Kidney (tissue), 13 donors: ENCODE measurements at regions not wholly inside any gene's neighbourhood (a gene's known extent, or its start where the extent isn't known, plus 50 kb on each side); places are given as distances from the start of the nearest gene placed in this dataset.
A peak's percentile ranks its signal among the peaks of the same experiment; 100 is the strongest.

Experiments
- DNase-seq, 5 donors: peaks; one replicate each; pipeline ENCODE4 v3.0.0-alpha.2; 2013 to 2020
- FAIRE-seq: peaks from 2 replicates; lab custom pipeline; 2012; peaks lifted over from hg19 to GRCh38; lab: Jason Lieb, UNC
- H3K27ac ChIP-seq, 2 donors: one replicate each; pipeline ENCODE4 v1.7.0; 2013; ENCODE audit warnings: low read depth in 2 of 2, low read length in 2 of 2, inconsistent platforms in 1 of 2
- H3K27me3 ChIP-seq: one replicate; pipeline ENCODE4 v1.7.1; 2013; ENCODE audit warnings: low read length, inconsistent platforms; ENCODE audit not compliant: control insufficient read depth, insufficient read depth
- H3K36me3 ChIP-seq, 3 donors: one replicate each; pipeline versions ENCODE4 v1.7.0 to v1.7.1; 2013; ENCODE audit warnings: low read length in 3 of 3, control low read depth in 1 of 3, inconsistent platforms in 1 of 3; ENCODE audit not compliant: insufficient read depth in 3 of 3, control insufficient read depth in 2 of 3
- H3K4me1 ChIP-seq, 3 donors: one replicate each; pipeline versions ENCODE4 v1.7.0 to v1.7.1; 2013; ENCODE audit warnings: low read length in 3 of 3, inconsistent platforms in 1 of 3, low read depth in 1 of 3; ENCODE audit not compliant: control insufficient read depth in 2 of 3, insufficient read depth in 2 of 3
- H3K4me3 ChIP-seq, 3 donors: one replicate each; pipeline versions ENCODE4 v1.7.0 to v1.8.1; 2013; ENCODE audit warnings: low read length in 3 of 3, control low read depth in 1 of 3, inconsistent platforms in 1 of 3
- H3K9ac ChIP-seq, 3 donors: one replicate each; pipeline versions ENCODE4 v1.7.0 to v1.7.1; 2013; ENCODE audit warnings: low read length in 3 of 3, control low read depth in 1 of 3, inconsistent platforms in 1 of 3
- H3K9me3 ChIP-seq, 3 donors: one replicate each; pipeline versions ENCODE4 v1.7.0 to v1.7.1; 2013; ENCODE audit warnings: low read length in 3 of 3, control low read depth in 1 of 3, inconsistent platforms in 1 of 3; ENCODE audit not compliant: control insufficient read depth in 2 of 3, insufficient read depth in 1 of 3
- intact Hi-C: fragments of 100-400 bp; cut with DNase I; formaldehyde crosslinking; loops from one replicate; pipeline ENCODE4 v1.11.1; 2022
- TF ChIP-seq, protein P1 (sequence below): IDR thresholded peaks from 3 replicates; pipeline ENCODE4 v1.5.1; 2012; ENCODE audit warnings: mild to moderate bottlenecking, moderate library complexity, borderline replicate concordance; ENCODE audit not compliant: insufficient read depth; ENCODE audit errors: extremely low read depth
- donor health status: control.
- donor health status: control.
- donor health status: control.
- donor health status: control.
- donor health status: control.
- donor health status: DM: yes; HTN: yes; CAD: no.
- donor health status: Normal renal cell carcinoma (clear cell type).

DNA sequence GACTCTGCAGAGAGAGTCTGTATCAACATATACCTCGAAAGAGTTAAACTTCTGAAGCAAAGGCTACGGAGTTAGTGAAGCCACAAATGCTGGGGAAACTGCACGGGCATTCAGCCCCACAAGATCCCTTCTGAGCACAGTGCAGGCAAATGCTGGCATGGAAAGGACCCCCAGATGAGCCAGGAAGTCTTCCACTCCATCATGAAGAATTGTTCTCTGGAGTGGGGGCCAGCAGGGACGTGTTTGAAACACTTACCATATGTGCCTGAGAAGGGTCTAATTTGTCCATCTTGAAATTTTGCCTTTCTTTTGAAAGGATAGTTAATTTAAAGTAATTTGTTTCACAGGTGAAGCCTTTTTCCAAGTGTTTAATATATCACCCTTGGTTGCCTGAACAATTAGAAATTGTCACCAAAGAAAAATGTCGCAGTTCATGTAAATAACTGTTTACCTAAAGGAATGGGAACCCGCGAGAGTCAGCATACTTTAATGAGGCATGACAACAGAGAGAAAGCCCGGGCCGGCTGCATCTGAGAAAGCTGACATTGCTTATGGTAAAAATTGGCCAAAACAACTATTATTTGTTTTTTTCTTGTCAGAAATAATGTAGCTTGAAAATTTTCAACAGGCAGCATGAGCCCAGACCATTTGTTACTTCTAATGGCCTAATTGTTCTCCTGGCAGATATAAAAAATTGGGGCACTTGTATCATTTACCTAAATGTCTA lies 287.6 kb upstream of the MGMT start:
- peak in 2 of 5 donors; percentile 24 to 28 for DNase-seq
- H3K4me1 ChIP-seq, result no peaks in the 10 kb centered on the region
- no peak overlapping the region for H3K9ac ChIP-seq
- TF ChIP-seq, protein P1, sequence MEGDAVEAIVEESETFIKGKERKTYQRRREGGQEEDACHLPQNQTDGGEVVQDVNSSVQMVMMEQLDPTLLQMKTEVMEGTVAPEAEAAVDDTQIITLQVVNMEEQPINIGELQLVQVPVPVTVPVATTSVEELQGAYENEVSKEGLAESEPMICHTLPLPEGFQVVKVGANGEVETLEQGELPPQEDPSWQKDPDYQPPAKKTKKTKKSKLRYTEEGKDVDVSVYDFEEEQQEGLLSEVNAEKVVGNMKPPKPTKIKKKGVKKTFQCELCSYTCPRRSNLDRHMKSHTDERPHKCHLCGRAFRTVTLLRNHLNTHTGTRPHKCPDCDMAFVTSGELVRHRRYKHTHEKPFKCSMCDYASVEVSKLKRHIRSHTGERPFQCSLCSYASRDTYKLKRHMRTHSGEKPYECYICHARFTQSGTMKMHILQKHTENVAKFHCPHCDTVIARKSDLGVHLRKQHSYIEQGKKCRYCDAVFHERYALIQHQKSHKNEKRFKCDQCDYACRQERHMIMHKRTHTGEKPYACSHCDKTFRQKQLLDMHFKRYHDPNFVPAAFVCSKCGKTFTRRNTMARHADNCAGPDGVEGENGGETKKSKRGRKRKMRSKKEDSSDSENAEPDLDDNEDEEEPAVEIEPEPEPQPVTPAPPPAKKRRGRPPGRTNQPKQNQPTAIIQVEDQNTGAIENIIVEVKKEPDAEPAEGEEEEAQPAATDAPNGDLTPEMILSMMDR, result no peak
- H3K36me3 ChIP-seq, result no peaks in the 10 kb centered on the region
- FAIRE-seq, result no peak
- H3K27me3 ChIP-seq, result no peaks in the 10 kb centered on the region
- intact Hi-C loops, result no loop called here
- no peak overlapping the region for H3K27ac ChIP-seq
- no peak overlapping the region for H3K4me3 ChIP-seq
- H3K9me3 ChIP-seq, result no peaks in the 10 kb centered on the region

- Histone ChIP-seq H3K9ac (no peak overlapping the region), H3K9me3 (no peaks in the 10 kb centered on the region), H3K27ac (no peak overlapping the region), H3K4me1 (no peaks in the 10 kb centered on the region), H3K4me3 (no peak overlapping the region), H3K36me3 (no peaks in the 10 kb centered on the region), H3K27me3 (no peaks in the 10 kb centered on the region)
- FAIRE-seq (no peak), DNase-seq (no peak)
- TF ChIP-seq, protein P1, result no peak
- intact Hi-C loops, result no loop called here
Observed at GRCh38 chr10:129179972-129180678, 286.9 kb upstream of the MGMT start.

DNA sequence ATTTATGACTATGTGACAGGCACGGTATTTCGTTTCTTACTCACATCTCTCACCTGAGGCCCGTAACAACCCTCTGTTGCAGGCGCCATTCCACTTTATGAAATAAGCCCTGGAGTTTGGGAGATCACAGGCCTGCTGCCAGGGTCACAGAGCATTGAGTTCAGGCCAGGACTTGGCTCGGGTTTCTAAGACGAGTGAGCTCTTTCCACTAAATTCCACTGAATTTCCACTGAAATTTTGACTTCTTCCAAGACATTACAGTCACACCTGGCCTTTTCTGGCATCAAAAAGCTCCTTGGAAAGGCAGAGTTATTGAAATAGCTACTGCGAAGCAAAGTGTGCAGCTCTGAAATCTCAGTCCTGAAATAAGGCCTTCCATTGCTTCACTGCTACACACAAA lies 282.8 kb upstream of the MGMT start:
- H3K9ac ChIP-seq, result no peak overlapping the region
- H3K4me1 ChIP-seq, result no peaks in the 10 kb centered on the region
- no peak overlapping the region for H3K27ac ChIP-seq
- no peaks in the 10 kb centered on the region for H3K27me3 ChIP-seq
- peaks cover 0 to 4% (median 0%) of the 10 kb centered on the region in 3 donors for H3K9me3 ChIP-seq
- TF ChIP-seq, protein P1, result no peak
- no peak for DNase-seq
- H3K36me3 ChIP-seq, result no peaks in the 10 kb centered on the region
- intact Hi-C loops, result no loop called here
- no peak overlapping the region for H3K4me3 ChIP-seq
- FAIRE-seq, result no peak
